Suppressor macrophage treated with lipopolysaccharide for 4 hours (primary cell): ENCODE measurements at regions not wholly inside any gene's neighbourhood (a gene's known extent, or its start where the extent isn't known, plus 50 kb on each side); places are given as distances from the start of the nearest gene placed in this dataset.

Experiments
- DNase-seq: peaks from one replicate; pipeline ENCODE4 v3.0.0-alpha.2; 2020

DNA sequence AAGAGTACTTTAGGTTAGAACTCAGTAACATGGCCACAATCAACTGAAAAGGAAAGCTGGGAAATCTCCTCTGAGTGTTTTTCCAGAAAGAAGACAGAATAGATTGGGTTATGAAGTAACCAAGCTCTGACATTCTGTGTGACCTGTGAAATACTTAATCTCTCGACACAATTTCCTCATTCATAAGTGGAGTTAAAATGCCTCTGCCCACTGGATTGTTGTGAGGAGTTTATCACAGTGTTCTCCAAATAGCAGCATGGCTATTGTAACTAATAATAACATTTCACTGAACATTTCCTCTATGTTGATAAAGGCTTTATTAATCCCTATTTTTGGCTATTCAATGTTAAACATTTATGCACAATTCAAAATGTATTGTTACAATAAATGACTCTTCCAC, 311.0 kb downstream of the GABRB2 start:
- no peak for DNase-seq

DNA sequence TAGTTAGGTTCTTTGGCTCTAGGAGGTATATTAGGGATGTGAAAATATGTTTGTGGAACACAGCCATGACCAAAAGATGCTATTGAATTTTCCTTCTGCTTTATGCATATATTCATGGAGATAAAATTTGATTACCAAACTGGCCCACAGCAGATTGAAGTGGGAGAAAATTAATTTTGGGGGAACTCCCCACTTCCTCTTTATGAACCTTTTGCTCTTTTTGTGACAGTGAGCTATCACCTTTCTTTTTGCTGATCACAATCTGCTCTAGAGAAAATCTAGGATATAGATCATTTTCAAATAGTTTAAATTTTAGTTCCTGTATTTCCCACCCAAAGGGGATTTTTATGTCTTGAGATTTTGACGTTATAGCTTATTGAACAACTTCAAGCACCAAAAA, 313.0 kb downstream of the GABRB2 start:
- DNase-seq: no peak

DNA sequence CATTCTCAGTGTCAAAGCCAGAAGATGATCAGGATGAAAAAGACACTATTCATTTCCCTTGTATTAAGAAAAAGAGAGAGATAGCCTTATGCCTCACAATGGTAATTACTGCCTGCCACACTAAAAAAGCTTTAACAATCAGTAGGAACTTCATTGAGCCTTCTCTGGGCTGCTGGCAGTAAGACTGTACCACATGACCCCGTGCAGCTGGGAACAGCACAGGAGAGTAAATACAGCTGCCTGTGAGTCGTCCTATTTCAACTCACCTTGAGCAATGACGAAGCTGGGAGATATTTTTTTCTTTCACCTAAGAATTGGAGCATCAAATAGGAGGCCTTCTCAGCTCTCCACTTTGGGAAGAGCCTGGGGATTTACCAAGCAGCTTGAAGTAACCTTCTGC, 316.3 kb downstream of the GABRB2 start:
- no peak for DNase-seq

DNA sequence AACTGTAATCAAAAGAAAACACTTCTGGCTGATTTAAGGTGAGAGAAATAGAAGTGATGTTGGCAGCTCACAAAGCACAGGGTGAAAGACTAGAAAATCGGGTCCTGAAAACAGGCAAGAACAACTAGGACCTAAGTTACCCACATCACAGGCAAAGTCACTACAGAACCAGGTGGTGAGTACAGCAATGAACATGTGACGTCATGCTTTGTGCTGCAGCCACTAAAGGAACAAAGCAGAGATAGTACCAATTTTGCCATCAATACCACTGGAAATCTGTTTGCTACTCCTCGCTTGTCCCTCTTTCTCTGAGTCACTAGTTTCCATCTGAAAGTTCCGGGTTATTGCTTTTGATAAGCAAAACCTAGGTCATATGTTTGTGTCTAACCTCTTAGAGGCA, 326.7 kb downstream of the GABRB2 start:
- DNase-seq: no peak

DNA sequence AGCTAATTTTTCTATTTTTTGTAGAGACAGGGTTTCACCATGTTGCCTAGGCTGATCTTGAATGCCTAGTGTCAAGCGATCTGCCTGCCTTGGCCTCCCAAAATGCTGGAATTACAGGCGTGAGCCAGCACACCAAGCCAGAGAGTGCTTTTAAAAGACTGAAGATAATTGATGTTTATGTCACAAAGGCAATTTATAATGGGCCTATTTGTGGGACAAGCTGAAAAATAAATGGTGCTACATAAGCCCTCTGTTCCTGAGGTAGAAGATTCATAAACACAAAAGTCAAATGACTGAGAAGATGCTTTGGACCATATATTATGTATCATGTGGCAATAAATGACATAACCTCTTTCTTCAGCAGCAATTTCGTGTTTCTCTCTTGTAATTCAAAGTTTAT, 329.6 kb downstream of the GABRB2 start:
- no peak for DNase-seq

DNA sequence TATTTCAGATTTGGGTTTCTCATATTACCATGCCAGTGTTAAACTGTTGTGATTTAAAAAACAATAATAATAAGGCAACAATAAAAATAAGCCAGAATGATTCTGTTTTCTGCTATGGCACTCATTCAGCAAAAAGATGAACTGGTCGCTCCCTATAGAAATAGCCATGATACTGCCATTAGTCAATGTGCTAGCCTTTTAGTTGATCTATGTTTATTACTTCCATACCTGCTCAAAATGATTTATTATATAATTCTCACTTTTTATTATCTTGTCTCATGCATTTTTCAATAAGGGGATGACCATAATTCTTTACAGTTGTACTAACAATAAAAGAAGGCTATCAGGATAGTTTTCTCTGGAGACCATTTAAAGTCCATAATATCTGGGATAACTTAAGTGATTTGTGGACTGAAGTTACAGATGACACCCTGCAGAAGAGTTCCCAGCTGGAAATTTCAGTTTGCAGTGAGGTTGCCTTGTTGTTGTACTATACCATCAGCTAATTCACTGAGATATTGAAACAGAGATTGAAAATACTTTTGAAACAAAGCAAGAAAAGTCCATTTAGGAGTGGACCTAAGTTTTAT, 334.3 kb downstream of the GABRB2 start:
- no peak for DNase-seq

DNA sequence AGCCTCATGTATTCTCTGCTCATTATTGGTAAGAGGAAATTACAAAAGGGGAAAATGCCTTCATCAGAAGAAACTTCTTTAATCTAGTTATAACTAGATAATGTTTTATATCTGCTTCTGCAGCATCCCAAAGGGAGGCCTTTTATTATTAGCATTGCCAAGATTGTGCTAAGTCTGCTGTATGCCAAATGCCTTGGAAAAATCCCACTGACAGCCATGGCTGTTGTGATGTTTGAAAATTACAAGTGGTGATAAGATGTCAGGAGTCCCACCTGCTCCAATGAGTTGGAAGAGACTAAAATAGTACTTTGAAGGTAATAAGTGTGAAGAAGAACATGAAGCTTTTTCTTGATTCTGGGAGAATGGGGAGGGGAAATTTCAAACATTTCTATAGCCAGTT, 345.0 kb downstream of the GABRB2 start:
- no peak for DNase-seq

DNA sequence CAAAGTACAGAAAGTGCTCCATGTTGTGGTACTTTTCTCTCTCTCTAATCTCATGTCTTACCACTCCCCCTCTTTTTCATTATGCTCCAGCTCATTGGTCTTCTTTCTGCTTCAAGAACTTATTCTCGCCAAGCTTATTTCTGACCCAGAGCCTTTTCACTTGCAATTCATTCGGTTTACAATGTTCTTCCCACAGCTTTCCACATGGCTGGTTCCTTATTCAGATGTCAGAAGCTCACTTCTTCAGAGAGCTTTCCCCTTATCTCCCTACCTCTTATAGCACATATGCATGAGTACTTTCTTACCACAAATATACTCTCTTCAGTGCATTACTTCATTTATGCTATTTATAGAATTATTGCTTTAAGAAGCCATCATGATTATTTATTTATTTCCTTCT, 338.8 kb upstream of the ATP10B start:
- no peak for DNase-seq

DNA sequence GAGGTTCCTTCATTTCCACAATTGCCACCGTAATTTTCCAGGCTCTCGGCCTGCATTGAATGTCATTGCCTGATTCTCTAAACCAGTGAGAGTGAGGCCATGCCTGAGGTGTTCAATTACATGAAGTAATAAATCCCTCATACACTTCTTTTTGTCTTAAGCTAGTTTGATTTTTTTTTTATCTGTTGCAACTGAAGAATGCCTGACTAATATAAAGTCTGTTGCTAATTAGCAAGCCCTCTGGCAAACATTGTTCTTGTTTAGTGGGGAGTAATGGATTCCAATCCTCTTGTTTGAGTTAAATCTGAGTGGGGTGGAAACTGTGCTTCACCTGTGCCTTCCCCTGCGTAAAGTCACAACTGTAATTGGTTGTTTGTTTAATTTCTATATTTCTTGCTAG, 338.1 kb upstream of the ATP10B start:
- DNase-seq: no peak

DNA sequence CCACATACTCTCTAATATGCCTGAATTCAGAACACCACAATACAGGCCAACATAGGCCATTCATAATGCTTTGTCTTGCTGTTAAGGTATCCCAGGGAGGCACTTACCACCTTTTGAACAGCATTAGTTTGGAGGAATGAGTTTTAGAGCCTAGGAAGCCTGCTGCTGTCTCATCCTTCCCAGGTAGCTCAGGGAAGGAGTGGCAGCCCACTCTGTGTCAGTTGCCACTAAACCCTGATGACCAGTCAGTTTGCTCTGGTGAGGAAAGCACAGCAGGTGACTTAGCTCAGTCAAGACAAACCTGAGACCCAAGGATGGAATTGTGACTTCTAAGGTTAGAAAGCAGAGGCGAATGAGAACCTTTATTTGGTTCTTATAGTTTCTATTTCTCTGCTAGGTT, 337.4 kb upstream of the ATP10B start:
- no peak for DNase-seq

DNA sequence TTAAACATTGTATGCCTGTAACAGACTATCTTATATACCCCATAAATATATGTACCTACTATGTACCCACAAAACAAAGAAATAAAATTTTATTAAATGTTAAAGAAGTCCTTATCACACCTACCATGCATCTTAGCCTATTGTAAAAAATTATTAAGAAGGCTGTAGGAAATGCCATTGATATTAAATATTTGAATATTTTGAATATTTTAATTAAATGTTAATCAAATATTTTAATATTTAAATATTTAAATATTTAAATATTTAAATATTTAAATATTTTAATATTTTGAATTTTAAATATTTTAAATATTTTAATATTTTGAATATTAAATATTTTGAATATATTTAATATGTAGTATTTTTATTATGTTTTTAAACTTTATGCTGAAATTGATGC, 331.5 kb upstream of the ATP10B start:
- DNase-seq: no peak

DNA sequence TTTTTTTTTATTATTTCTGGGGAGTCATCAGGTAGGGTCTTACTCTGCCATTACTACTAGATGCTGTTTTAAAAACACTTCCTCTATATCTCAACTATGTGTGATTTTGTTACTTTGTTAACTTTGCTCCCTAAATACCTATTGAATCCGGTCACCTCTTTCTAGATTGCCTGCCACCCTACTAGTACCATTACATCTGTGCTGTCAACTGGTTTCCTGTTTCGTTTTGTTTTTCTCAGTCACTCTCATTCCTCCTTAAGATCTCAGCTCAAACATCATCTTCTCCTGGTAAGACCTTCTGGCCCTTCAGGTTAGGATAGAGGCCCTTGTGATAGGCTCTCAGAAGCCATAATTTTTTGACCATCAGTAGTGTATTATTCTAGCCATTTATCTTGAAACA, 324.2 kb upstream of the ATP10B start:
- DNase-seq: no peak

DNA sequence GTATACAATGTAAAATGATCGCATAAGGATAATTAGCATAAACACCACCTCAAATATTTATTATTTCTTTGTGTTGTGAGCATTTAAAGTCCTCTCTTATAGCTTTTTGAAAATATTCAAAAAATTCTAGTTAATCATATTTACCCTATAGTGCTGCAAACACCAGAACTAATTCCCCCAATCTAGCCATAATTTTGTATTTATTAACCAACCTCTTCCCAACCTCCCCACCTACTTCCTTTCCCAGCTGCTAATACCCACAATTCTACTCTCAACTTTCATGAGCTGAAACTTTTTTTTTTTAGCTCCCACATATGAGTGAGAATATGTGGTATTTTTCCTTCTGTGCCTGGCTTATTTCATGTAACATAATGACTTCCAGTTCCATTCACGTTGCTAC, 317.8 kb upstream of the ATP10B start:
- no peak for DNase-seq

DNA sequence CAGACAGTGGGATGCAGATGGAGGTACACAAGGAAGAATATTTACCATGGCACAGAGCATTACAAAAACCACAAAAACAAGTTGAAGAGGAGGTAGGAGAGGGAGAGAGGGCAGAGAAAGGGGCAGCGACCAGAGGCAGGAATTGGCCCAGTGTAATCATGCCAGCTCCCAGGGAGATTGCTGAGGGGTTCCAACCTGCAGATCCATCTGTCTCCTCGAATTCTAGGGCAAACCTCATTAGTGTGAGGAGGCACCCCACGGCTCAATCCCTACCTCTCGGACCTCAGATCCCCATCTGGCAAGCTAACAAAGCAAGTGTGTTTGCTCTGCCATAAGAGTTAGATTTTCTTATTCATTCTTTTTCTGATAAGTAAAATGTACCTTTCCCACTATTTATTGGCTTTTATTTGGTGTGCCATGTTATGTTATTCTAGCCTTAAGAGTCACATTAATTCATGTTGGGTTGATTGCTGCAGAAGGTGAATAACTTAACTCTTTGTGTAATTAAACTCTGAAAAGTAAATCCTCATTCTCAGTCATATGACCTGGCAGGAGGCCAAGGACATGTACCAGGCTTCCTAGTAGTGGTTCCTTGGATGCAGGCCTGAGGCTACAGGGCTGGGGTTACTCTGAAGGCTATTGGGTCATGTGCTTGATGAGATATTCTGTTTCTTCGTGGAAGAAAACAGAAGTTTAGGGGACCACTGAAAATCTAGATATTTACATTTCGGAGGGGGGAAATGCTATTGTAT, 315.2 kb upstream of the ATP10B start:
- no peak for DNase-seq

DNA sequence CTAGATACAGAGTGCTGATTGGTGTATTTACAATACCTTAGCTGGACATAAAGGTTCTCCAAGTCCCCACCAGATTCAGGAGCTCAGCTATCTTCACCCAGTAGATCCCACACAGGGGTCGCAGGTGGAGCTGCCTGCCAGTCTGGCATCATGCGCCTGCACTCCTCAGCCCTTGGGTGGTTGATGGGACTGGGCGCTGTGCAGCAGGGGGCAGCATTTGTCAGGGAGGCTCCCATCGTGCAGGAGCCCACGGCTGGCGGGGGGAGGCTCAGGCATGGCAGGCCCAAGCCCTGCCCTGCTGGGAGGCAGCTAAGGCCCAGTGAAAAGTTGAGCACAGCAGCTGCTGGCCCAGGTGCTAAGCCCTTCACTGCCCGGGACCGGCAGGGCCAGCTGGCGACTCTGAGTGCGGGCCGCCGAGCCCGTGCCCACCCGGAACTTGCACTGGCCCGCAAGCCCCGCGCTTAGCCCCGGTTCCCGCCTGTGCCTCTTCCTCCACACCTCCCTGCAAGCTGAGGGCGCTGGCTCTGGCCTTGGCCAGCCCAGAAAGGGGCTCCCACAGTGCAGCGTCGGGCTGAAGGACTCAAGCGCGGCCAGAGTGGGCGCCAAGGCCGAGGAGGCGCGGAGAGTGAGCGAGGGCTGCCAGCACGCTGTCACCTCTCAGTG, 314.1 kb upstream of the ATP10B start:
- DNase-seq: no peak

DNA sequence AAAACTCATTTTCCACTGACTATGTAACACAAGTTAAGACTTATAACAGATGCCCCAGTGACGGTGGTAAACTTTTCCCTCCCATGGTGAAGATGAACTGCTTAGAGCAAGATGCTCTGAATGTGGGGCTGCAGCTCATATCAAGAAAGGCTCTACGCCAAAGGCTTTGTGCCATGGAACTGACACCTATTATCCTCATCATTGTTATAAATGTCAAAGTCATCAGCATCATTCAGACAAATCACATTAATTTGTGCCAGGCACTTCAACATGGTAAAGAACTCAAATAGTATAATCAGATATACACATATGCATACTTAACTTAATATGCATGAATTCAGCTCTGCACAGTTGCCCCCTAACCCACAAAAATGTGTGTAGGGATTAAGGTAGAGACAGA, 305.9 kb upstream of the ATP10B start:
- no peak for DNase-seq

DNA sequence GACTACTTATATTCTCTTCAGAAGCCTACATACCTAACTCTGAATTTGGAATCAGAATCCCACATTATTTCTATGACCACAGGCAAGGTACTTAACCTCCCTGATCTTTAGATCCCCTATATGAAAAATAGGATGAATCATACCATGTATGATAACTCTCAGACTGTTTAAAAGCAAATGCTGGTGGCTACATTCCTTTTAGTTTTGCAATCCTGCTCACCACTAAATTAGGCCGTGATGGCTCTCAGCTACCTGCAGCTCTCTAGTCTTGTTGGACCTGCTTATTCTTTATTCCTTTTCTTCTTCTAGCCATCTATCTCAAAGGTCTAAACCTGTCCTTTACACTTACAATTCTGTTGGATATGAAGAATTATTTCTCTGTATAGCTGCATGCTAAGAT, 303.4 kb upstream of the ATP10B start:
- DNase-seq: no peak

DNA sequence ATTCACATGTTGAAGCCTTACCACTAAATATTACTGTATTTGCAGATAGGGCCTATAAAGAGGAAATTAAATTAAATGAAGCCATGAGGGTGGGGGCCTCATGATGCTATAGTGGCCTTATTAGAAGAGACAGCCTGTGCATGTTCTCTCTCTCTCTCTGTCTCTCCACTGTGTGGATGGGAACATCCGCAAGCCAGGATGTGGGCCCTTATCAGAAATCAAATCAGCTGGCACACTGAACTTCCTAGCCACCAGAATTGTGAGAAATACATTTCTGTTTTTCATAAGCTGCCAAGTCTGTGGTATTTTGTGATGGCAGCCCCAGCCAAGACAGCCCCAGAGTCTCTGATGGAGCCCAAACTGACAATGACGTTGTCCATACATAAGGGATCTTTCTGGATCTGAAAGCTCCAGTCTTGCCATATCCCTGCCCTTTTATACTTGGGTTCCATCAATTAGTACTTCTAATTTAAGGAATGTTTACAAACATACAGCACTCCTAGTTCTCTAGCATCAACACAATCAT, 300.5 kb upstream of the ATP10B start:
- DNase-seq: no peak

DNA sequence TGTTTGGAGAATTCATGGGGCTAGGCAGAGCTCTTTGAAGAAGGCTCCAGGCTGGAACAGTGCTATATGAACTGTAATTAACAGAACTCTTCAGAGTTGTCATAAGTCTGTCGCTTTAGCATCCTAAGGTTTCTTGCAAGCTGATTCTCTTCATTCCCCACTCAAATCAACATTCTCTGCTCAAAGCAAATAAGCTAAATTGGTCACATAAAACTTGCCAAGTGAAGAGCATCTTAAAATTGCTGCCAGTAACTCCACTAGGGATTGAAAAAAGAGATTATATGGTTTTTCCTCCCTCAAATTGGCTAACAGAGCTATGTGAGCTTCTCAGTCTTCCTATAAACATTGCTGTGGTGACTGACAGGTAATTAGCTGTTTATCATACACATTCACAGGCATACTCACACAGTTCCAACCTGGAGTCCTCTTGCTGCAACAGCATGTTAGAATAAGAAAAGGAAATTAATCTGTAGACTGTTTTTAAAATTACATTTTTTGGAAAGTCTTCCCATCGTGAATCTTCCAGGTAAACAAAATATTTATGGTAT, 298.5 kb upstream of the ATP10B start:
- DNase-seq: no peak

DNA sequence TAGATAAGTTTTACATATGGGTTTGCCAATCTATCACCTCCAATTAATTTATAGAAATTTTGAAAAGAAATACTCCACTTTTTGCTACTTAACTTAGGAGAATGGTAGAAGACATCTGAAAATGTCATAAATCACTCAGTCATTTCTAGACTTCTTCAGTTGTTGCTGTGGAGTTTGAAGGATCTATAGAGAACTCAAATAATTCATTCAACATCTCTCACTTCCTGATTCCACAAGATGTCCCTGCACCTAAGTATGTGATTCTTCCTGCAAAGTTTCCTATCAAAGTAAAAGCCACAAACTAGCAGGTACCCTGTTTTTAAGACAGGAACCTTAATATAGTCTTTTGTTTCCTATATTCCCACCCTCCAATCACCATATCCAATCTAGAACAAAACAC, 297.1 kb upstream of the ATP10B start:
- DNase-seq: no peak

DNA sequence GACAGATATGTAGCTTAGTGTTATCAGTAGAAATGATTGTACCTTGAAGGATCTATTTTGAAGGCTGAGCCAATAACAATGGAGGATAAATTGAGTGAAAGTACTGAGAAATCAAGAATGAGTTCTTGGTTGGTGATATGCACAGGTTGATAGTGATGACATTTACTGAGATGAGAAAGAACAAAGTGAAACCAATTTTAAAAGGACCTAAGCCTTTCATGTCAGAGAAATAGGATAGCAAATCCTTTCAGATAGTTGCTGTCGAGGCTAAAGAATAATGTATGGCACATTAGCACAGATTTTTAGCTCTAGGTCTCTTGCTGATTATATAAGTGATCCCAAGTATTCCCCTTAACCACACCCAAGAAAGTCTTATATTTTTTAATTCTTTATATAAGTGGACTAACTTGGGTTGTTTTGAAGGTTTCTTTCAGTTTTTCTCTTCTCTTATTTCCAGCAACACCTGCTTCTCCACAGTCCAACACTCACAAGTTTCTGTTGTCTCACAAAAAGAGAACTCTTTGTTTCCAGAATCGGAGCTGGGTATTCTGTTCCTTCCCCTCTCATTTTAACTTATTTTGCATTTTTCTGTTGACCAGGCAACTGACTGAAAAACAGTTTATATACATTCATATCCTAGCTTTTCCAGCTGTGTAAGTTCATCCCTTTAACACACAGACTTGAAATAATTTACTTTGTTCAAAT, 286.9 kb upstream of the ATP10B start:
- no peak for DNase-seq

DNA sequence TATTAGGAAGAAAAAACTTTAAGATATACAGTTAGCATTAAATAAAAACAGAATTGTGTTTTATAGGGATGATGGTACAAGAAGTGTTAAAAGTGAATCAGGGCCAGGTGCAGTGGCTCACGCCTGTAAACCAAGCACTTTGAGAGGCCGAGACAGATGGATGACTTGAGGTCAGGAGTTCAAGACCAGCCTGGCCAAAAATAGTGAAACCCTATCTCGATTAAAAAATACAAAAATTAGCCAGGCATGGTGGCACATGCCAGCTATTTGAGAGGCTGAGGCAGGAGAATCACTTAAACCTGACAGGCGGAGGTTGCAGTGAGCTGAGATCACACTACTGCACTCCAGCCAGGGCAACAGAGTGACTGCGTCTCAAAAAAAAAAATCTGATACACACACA, 282.9 kb upstream of the ATP10B start:
- DNase-seq: no peak

DNA sequence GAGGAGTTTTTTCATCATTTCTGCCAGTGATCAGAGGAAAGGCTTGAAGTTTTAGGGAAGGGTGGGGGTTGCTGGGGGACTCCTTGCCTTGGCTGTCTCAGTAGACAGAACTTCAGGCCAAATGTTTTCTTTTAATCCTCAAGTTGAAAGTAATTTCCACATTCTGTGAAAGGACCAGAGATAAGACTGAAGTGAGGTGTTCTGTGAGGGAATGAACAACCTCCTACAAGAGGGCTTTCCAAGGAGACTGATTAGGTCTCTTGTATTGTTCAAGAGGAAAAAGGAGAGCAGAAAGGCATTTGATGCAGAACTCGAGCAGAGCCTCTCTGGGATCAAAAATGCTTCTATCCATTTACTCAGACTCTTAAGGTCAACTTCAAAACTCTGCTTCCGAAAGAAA, 282.1 kb upstream of the ATP10B start:
- no peak for DNase-seq
